Endothelial cell of umbilical vein (primary cell): ENCODE measurements at regions not wholly inside any gene's neighbourhood (a gene's known extent, or its start where the extent isn't known, plus 50 kb on each side); places are given as distances from the start of the nearest gene placed in this dataset.

Experiments
- BruUV-seq: library from RNA; stranded (reverse); fragments of 400-500 nt; replicated peaks from 2 replicates; lab custom pipeline; 2021; lab: Mats Ljungman, UMichigan
- CTCF ChIA-PET: fragments of 300-600, 350-600 bp; sonication (Branson Sonifier 250); formaldehyde crosslinking; loops from one replicate; lab custom pipeline; 2021; ENCODE audit warnings: antibody characterized with exemption, inconsistent platforms; lab: Charles Lee
- POLR2A ChIA-PET: fragments of 300-600, 350-600 bp; sonication (Branson Sonifier 250); formaldehyde crosslinking; loops from one replicate; lab custom pipeline; 2021; ENCODE audit warnings: antibody characterized with exemption, inconsistent platforms; lab: Charles Lee
- DNase-seq: peaks from one replicate; pipeline ENCODE4 v3.0.0-alpha.2; 2011; ENCODE audit warnings: low read depth, low spot score
- FAIRE-seq: peaks from 2 replicates; lab custom pipeline; 2011; peaks lifted over from hg19 to GRCh38; lab: Jason Lieb, UNC
- H2AFZ ChIP-seq: 2 replicates; pipeline ENCODE4 v1.6.0; 2012; ENCODE audit warnings: low read depth, low read length, control low read depth, inconsistent platforms
- H3K27ac ChIP-seq: 2 replicates; pipeline ENCODE4 v1.5.1; 2011; ENCODE audit warnings: low read depth, mild to moderate bottlenecking, control low read depth, low read length, moderate library complexity; ENCODE audit not compliant: insufficient read depth
- H3K27me3 ChIP-seq, 2 experiments: 2 replicates each; pipeline versions ENCODE4 v1.6.0 to v1.6.1; 2011; ENCODE audit warnings: low read length in 2 of 2, mixed read lengths in 1 of 2; ENCODE audit not compliant: control insufficient read depth in 2 of 2, insufficient read depth in 2 of 2
- H3K36me3 ChIP-seq, 2 experiments: 2 replicates in 1 of 2; 3 replicates in 1 of 2; pipeline ENCODE4 v1.5.1; 2011; ENCODE audit warnings: low read length in 2 of 2, mild to moderate bottlenecking in 1 of 2, moderate library complexity in 1 of 2; ENCODE audit not compliant: control insufficient read depth in 2 of 2, insufficient read depth in 2 of 2; ENCODE audit errors: extremely low read depth in 1 of 2
- H3K4me1 ChIP-seq: 3 replicates; pipeline ENCODE4 v1.5.1; 2011; ENCODE audit warnings: mild to moderate bottlenecking, low read length; ENCODE audit not compliant: control insufficient read depth, insufficient read depth; ENCODE audit errors: extremely low read depth
- H3K4me2 ChIP-seq: 2 replicates; pipeline ENCODE4 v1.6.1; 2011; ENCODE audit warnings: low read length, control low read depth, mixed read lengths; ENCODE audit not compliant: insufficient read depth
- H3K4me3 ChIP-seq, 3 experiments: fragments of 200-600 bp in 1 of 3; sonication (generic), shearing (Covaris generic) in 1 of 3; replicated peaks in 1 of 3; 2 replicates each; pipeline ENCODE4 v1.5.1; 2011 to 2016; ENCODE audit warnings: control low read depth in 3 of 3, low read length in 3 of 3, mild to moderate bottlenecking in 2 of 3, inconsistent platforms in 1 of 3, low read depth in 1 of 3, moderate library complexity in 1 of 3; ENCODE audit not compliant: insufficient read depth in 1 of 3
- H3K79me2 ChIP-seq: 2 replicates; pipeline ENCODE4 v1.6.0; 2012; ENCODE audit warnings: low read length, inconsistent platforms; ENCODE audit not compliant: control insufficient read depth, insufficient read depth
- H3K9ac ChIP-seq: replicated peaks from 2 replicates; pipeline ENCODE3; 2011; ENCODE audit warnings: low read length, control low read depth; ENCODE audit not compliant: insufficient read depth; ENCODE audit errors: extremely low read depth
- H3K9me1 ChIP-seq: replicated peaks from 3 replicates; pipeline ENCODE4 v1.6.0; 2011; ENCODE audit warnings: mild to moderate bottlenecking, low read length; ENCODE audit not compliant: control insufficient read depth, insufficient read depth; ENCODE audit errors: extremely low read depth
- H3K9me3 ChIP-seq: replicated peaks from 2 replicates; pipeline ENCODE4 v1.5.1; 2012; ENCODE audit warnings: low read length, inconsistent platforms; ENCODE audit not compliant: control insufficient read depth, insufficient read depth
- H4K20me1 ChIP-seq: replicated peaks from 2 replicates; pipeline ENCODE3; 2011; ENCODE audit warnings: mild to moderate bottlenecking, low read length; ENCODE audit not compliant: control insufficient read depth, insufficient read depth; ENCODE audit errors: extremely low read depth
- CTCF ChIP-seq, 2 donors: IDR thresholded peaks; 1 replicate in 1 of 2; 2 replicates in 1 of 2; pipeline ENCODE4 v1.5.1; 2011; ENCODE audit warnings: low read length in 2 of 2, mild to moderate bottlenecking in 2 of 2, moderate library complexity in 2 of 2, control low read depth in 1 of 2, inconsistent platforms in 1 of 2, low read depth in 1 of 2; ENCODE audit not compliant: insufficient read depth in 1 of 2; ENCODE audit errors: extremely low read depth in 1 of 2
- EZH2 ChIP-seq: IDR thresholded peaks from 2 replicates; pipeline ENCODE4 v1.6.1; 2012; ENCODE audit warnings: borderline replicate concordance, low read depth, mild to moderate bottlenecking, moderate library complexity, low read length, inconsistent platforms; ENCODE audit not compliant: severe bottlenecking
- FOS ChIP-seq: IDR thresholded peaks from 2 replicates; pipeline ENCODE4 v1.6.1; 2011; ENCODE audit warnings: mild to moderate bottlenecking, low read length, moderate library complexity, borderline replicate concordance; ENCODE audit not compliant: insufficient read depth
- GATA2 ChIP-seq: IDR thresholded peaks from 2 replicates; pipeline ENCODE4 v1.7.0; 2011; ENCODE audit warnings: low read depth, mild to moderate bottlenecking, moderate library complexity, mixed read lengths, low read length; ENCODE audit not compliant: insufficient read length, insufficient read depth
- JUN ChIP-seq: IDR thresholded peaks from 2 replicates; pipeline ENCODE4 v1.6.1; 2011; ENCODE audit warnings: borderline replicate concordance, low read depth; ENCODE audit not compliant: insufficient read length, insufficient read depth
- MAX ChIP-seq: IDR thresholded peaks from 2 replicates; pipeline ENCODE4 v1.6.1; 2011; ENCODE audit not compliant: insufficient read depth, insufficient read length
- MYC ChIP-seq: IDR thresholded peaks from one replicate; pipeline ENCODE4 v1.6.1; 2011; ENCODE audit warnings: mild to moderate bottlenecking, low read depth, low read length
- POLR2A ChIP-seq: IDR thresholded peaks from 2 replicates; pipeline ENCODE4 v1.6.1; 2012; ENCODE audit warnings: low read depth, mild to moderate bottlenecking, control low read depth, low read length
- POLR2AphosphoS5 ChIP-seq: IDR thresholded peaks from 2 replicates; pipeline ENCODE4 v1.6.1; 2012; ENCODE audit warnings: low read depth, mild to moderate bottlenecking, control low read depth, low read length, moderate library complexity; ENCODE audit not compliant: insufficient read depth
- dilution Hi-C: fragments of 300-500 bp; cut with MboI; formaldehyde crosslinking; loops from one replicate; pipeline ENCODE4 v1.15.0; 2019; ENCODE audit warnings: low sequenced_read_pairs; ENCODE audit not compliant: extremely low pct_ligation_motif_present
- intact Hi-C: fragments of 100-400 bp; cut with micrococcal nuclease; formaldehyde crosslinking; loops from one replicate; pipeline ENCODE4 v1.10.0; 2022

- H3K4me1 ChIP-seq, result peaks cover 11% of the 10 kb centered on the region
- H3K36me3 ChIP-seq, result no peaks in the 10 kb centered on the region
- H2AFZ ChIP-seq, result peak overlapping the region; percentile 46
- FAIRE-seq (no peak), DNase-seq (no peak)
- H4K20me1 ChIP-seq, result no peaks in the 10 kb centered on the region
- intact Hi-C loops (loop anchor here (5.0 to 10.0 kb wide), 3 partner anchors 112 to 360 kb away; no protein-coding TSS in a partner anchor), dilution Hi-C loops (no loop called here)
- no peaks in the 10 kb centered on the region for H3K9me3 ChIP-seq
- ChIA-PET POLR2A (no interaction called here), CTCF (interaction anchor here (1.1 to 4.6 kb wide), 12 partner anchors 11 to 1041 kb away, joined by 3 to 75 read pairs (median 4); no protein-coding TSS in a partner anchor)
- H3K27ac ChIP-seq, result peak overlapping the region; percentile 7
- no peak overlapping the region for H3K4me2 ChIP-seq
- no peaks in the 10 kb centered on the region for H3K79me2 ChIP-seq
- no TSS peak for BruUV-seq
- no peak overlapping the region for H3K4me3 ChIP-seq
- no peak overlapping the region for H3K9ac ChIP-seq
- no peaks in the 10 kb centered on the region for H3K27me3 ChIP-seq
- H3K9me1 ChIP-seq, result no peaks in the 10 kb centered on the region
- no peak for TF ChIP-seq MAX
- TF ChIP-seq POLR2AphosphoS5, result no peak
Measured at GRCh38 chr2:40955042-40955441, 503.2 kb upstream of the SLC8A1 start.

- ChIA-PET CTCF (interaction anchor here (1.1 to 4.6 kb wide), 12 partner anchors 12 to 1042 kb away, joined by 3 to 75 read pairs (median 4); no protein-coding TSS in a partner anchor), POLR2A (no interaction called here)
- Histone ChIP-seq H3K4me2 (no peak overlapping the region), H3K9me1 (no peaks in the 10 kb centered on the region), H3K79me2 (no peaks in the 10 kb centered on the region), H3K36me3 (no peaks in the 10 kb centered on the region), H4K20me1 (no peaks in the 10 kb centered on the region), H3K9ac (no peak overlapping the region), H3K4me1 (peaks cover 11% of the 10 kb centered on the region), H3K27me3 (no peaks in the 10 kb centered on the region), H3K27ac (no peak overlapping the region), H2AFZ (no peak overlapping the region), H3K9me3 (no peaks in the 10 kb centered on the region), H3K4me3 (no peak overlapping the region)
- DNase-seq, result peak; percentile 44
- no peak for FAIRE-seq
- intact Hi-C loops, result loop anchor here (5.0 to 10.0 kb wide), 3 partner anchors 112 to 359 kb away; no protein-coding TSS in a partner anchor
- no peak for TF ChIP-seq MAX
- no peak for TF ChIP-seq POLR2AphosphoS5
- TF ChIP-seq GATA2, result no peak
- TF ChIP-seq CTCF (IDR thresholded peaks at IDR 0.05; ENCODE audit: extremely low read depth in 1 of 2, insufficient read depth in 1 of 2, low read depth in 1 of 2, low read length in 2 of 2), result no peak
- TF ChIP-seq FOS, result no peak
- TF ChIP-seq JUN, result no peak
- no peak for TF ChIP-seq POLR2A
- no peak for TF ChIP-seq EZH2
- no peak for TF ChIP-seq MYC
- no TSS peak for BruUV-seq
- dilution Hi-C loops, result no loop called here
Measured at GRCh38 chr2:40955635-40956034, 503.7 kb upstream of the SLC8A1 start.
